Activated CD4-positive, alpha-beta T cell treated with anti-CD3 and anti-CD28 coated beads, Interleukin-2, amount 10 ng/mL, durations not matched to agents 7 days and 5 days (primary cell): ENCODE measurements at regions not wholly inside any gene's neighbourhood (a gene's known extent, or its start where the extent isn't known, plus 50 kb on each side); places are given as distances from the start of the nearest gene placed in this dataset.
"Not testable (repeated sequence)": the region's sequence is repeated elsewhere in the genome, so short reads cannot be mapped to it uniquely, and the experiment has no call there.

Source experiments
- CTCF ChIA-PET: fragments of 350-600 bp; sonication (Branson Sonifier 250); formaldehyde crosslinking; loops from one replicate; lab custom pipeline; 2021; ENCODE audit warnings: antibody characterized with exemption; lab: Charles Lee
- POLR2A ChIA-PET: fragments of 350-600 bp; sonication (Branson Sonifier 250); formaldehyde crosslinking; loops from one replicate; lab custom pipeline; 2021; ENCODE audit warnings: antibody characterized with exemption; lab: Charles Lee
- DNase-seq: peaks from one replicate; pipeline ENCODE4 v3.0.0-alpha.2; 2020
- H3K27ac Mint-ChIP-seq: one replicate; pipeline ENCODE4 v1.8.0; 2021; ENCODE audit warnings: mild to moderate bottlenecking, moderate library complexity, mixed read lengths
- H3K27me3 Mint-ChIP-seq: one replicate; pipeline ENCODE4 v1.8.0; 2021; ENCODE audit warnings: mixed read lengths
- H3K36me3 Mint-ChIP-seq: one replicate; pipeline ENCODE4 v1.8.0; 2021; ENCODE audit warnings: low read depth, mixed read lengths
- H3K4me1 Mint-ChIP-seq: one replicate; pipeline ENCODE4 v1.8.0; 2021; ENCODE audit warnings: mixed read lengths
- H3K4me3 Mint-ChIP-seq: one replicate; pipeline ENCODE4 v1.8.0; 2021; ENCODE audit warnings: mild to moderate bottlenecking, moderate library complexity, mixed read lengths
- H3K9me3 Mint-ChIP-seq: one replicate; pipeline ENCODE4 v1.8.0; 2021; ENCODE audit warnings: mixed read lengths

DNA sequence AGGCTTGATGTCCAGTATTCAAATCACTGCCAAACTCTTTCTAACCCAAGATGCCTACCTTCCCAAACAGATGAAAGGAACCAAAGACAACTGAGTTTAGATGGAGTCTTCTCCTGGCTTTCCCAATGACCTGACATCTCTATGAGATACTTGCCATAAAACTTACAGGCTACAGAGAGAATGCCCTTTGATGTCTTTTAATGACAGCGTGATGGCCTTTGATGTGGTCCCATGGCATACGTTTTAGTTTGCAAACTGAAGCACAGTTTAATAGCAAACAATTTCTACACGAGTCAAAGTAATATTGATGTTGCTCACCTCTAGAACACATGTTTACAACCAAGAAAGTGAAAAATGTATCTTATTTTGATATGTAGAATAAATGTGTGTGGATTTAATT is 73.2 kb downstream of the ZIC4 start:
- DNase-seq: no peak
- ChIA-PET CTCF (interaction anchor here (0.5 kb wide), 1 partner anchor 578 kb away, joined by 3 read pairs; no protein-coding TSS in a partner anchor), POLR2A (no interaction called here)
- no peaks in the 10 kb centered on the region for H3K27me3 Mint-ChIP-seq
- H3K36me3 Mint-ChIP-seq: no peaks in the 10 kb centered on the region
- no peaks in the 10 kb centered on the region for H3K4me1 Mint-ChIP-seq
- H3K9me3 Mint-ChIP-seq: no peaks in the 10 kb centered on the region
- no peak overlapping the region for H3K4me3 Mint-ChIP-seq
- H3K27ac Mint-ChIP-seq: no peak overlapping the region

DNA sequence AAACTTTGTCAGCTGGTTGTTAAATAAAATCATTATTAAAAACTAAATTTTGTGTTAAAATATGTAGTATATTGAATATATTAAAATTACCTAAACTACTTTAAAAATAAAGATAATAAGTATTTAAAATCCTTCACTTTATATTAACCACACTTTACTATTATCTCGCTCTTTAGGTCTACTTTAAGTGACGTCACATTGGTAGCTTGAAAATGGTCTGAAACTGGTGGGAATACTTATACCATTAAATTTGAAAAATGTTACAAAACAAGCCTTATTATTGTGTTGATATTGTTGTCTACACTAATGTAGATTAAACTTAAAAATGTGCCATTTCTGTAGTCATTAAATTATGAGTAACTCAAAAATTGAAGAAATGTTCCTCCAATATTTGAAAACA is 77.6 kb downstream of the ZIC4 start:
- no peak for DNase-seq
- Mint-ChIP-seq H3K4me1 (no peaks in the 10 kb centered on the region), H3K27ac (no peak overlapping the region), H3K27me3 (no peaks in the 10 kb centered on the region), H3K36me3 (no peaks in the 10 kb centered on the region), H3K4me3 (no peak overlapping the region), H3K9me3 (no peaks in the 10 kb centered on the region)
- POLR2A ChIA-PET: no interaction called here
- CTCF ChIA-PET: no interaction called here

DNA sequence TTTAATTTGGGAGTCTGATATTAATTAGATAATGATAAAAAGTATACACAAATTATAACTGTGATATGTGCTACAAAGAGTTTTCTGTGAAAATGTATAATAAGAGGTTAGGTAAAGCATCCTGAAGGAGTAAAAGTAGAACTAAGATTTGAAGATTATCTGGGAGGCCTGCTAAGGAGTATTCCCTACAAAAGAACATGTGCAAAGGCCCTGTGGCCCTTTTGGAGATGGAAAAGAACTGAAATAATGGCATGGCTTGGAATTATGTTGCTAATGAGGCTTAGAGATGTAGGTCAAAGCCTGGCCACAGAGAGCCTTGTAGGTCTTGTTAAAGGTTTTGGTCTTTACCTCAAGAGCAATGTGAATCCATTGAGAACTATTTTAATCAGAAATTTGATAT is 82.0 kb downstream of the ZIC4 start:
- ChIA-PET CTCF (no interaction called here), POLR2A (no interaction called here)
- Mint-ChIP-seq H3K4me1 (no peaks in the 10 kb centered on the region), H3K27ac (no peak overlapping the region), H3K4me3 (no peak overlapping the region), H3K36me3 (no peaks in the 10 kb centered on the region), H3K9me3 (peaks cover 4% of the 10 kb centered on the region), H3K27me3 (no peaks in the 10 kb centered on the region)
- no peak for DNase-seq

DNA sequence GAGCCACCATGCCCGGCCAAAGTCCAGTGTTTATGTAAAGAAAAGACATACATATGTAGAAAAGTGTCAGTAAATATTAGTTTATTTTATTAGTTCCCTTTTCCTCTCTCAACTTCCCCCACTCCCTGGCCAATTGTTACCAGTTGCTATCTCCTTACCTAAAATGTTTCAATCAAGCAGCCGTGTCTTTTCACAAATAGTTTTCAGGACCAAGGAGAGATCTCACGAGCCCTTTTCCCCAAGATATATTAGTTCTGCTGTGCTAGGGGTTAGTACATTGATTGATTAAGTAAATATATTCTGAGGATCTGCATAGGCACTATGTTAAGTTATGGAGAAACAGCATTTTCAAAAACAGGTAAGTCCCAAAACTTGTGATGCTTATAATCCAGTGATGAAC is 87.4 kb downstream of the ZIC4 start:
- Mint-ChIP-seq H3K9me3 (peaks cover 4% of the 10 kb centered on the region), H3K36me3 (no peaks in the 10 kb centered on the region), H3K4me3 (no peak overlapping the region), H3K27me3 (no peaks in the 10 kb centered on the region), H3K27ac (no peak overlapping the region), H3K4me1 (no peaks in the 10 kb centered on the region)
- ChIA-PET POLR2A (no interaction called here), CTCF (no interaction called here)
- no peak for DNase-seq

DNA sequence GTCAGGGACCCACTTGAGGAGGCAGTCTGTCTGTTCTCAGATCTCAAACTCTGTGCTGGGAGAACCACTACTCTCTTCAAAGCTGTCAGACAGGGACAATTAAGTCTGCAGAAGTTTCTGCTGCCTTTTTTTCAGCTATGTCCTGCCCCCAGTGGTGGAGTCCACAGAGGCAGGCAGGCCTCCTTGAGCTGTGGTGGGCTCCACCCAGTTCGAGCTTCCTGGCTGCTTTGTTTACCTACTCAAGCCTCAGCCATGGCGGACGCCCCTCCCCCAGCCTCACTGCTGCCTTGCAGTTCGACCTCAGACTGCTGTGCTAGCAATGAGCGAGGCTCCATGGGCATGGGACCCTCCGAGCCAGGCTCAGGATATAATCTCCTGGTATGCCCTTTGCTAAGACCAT is 89.3 kb downstream of the ZIC4 start:
- H3K4me3 Mint-ChIP-seq, CTCF ChIA-PET, POLR2A ChIA-PET, DNase-seq, H3K4me1 Mint-ChIP-seq, H3K27ac Mint-ChIP-seq, H3K9me3 Mint-ChIP-seq, H3K27me3 Mint-ChIP-seq, H3K36me3 Mint-ChIP-seq: not testable (repeated sequence)

DNA sequence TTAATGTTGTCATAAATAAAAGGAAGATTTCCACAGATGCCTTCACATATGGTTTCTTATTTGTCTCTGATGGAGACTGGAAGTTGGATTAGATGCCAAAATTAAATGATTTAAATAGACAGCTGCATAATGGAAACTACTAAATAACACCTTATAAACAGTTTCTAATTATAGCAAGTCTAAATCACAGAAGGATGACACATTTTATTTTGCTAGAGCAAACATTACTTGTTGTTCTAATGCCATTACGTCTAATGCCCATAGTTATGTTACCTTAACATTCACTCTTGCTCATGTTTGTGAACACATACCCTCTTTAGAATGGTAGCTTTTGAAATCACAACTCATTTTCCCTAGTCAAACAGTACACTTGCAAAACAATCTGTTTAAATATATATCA is 92.8 kb downstream of the ZIC4 start:
- no peaks in the 10 kb centered on the region for H3K27me3 Mint-ChIP-seq
- CTCF ChIA-PET: no interaction called here
- H3K27ac Mint-ChIP-seq: no peak overlapping the region
- H3K9me3 Mint-ChIP-seq: no peaks in the 10 kb centered on the region
- H3K36me3 Mint-ChIP-seq: no peaks in the 10 kb centered on the region
- no peaks in the 10 kb centered on the region for H3K4me1 Mint-ChIP-seq
- POLR2A ChIA-PET: no interaction called here
- no peak overlapping the region for H3K4me3 Mint-ChIP-seq
- no peak for DNase-seq

DNA sequence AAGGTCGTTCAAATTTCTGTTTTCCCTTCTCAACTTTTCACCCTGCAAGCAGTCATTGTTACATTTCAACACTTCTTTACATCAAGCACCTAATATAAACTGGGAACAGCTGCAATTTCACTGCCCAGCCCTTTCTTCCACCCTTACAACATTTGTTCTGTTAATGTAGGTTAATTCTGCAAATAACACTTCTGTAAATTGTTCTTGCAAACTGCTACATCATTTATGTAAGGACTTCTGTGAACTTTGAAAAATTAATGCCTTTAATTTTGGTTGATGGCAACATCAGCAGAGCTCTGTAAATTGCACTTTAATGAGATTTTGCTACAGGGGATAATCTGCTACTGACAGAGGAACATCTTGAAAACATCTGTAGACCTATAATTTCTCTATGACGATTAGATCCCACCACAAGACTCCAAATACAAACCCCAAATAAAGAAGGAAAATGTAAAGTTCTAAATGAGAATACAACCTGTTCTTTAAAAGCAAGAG is 93.5 kb downstream of the ZIC4 start:
- ChIA-PET CTCF (no interaction called here), POLR2A (no interaction called here)
- H3K9me3 Mint-ChIP-seq: no peaks in the 10 kb centered on the region
- no peak overlapping the region for H3K27ac Mint-ChIP-seq
- no peak overlapping the region for H3K4me3 Mint-ChIP-seq
- no peaks in the 10 kb centered on the region for H3K36me3 Mint-ChIP-seq
- H3K27me3 Mint-ChIP-seq: no peaks in the 10 kb centered on the region
- no peak for DNase-seq
- H3K4me1 Mint-ChIP-seq: no peaks in the 10 kb centered on the region

DNA sequence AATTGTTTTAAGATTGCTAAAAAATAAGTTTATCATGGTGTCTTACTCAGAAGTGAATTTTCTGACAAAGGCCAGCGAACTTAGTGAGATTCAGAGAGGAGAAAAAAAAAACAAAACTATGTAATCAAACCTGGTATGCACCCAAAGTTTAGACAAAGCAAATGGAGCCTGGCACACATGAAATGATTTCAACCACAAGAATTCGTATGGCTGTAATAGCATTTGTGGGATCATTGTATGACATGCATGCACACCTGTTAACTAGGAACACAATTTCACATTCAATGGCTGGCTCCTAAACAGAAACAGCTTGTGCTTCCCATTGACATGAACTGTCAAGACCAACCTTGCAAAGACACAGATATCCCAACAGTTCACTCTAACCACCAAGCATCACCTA is 94.6 kb downstream of the ZIC4 start:
- H3K4me1 Mint-ChIP-seq: no peaks in the 10 kb centered on the region
- CTCF ChIA-PET: no interaction called here
- H3K36me3 Mint-ChIP-seq: no peaks in the 10 kb centered on the region
- H3K4me3 Mint-ChIP-seq: no peak overlapping the region
- POLR2A ChIA-PET: no interaction called here
- no peaks in the 10 kb centered on the region for H3K9me3 Mint-ChIP-seq
- H3K27me3 Mint-ChIP-seq: no peaks in the 10 kb centered on the region
- no peak for DNase-seq
- no peak overlapping the region for H3K27ac Mint-ChIP-seq

DNA sequence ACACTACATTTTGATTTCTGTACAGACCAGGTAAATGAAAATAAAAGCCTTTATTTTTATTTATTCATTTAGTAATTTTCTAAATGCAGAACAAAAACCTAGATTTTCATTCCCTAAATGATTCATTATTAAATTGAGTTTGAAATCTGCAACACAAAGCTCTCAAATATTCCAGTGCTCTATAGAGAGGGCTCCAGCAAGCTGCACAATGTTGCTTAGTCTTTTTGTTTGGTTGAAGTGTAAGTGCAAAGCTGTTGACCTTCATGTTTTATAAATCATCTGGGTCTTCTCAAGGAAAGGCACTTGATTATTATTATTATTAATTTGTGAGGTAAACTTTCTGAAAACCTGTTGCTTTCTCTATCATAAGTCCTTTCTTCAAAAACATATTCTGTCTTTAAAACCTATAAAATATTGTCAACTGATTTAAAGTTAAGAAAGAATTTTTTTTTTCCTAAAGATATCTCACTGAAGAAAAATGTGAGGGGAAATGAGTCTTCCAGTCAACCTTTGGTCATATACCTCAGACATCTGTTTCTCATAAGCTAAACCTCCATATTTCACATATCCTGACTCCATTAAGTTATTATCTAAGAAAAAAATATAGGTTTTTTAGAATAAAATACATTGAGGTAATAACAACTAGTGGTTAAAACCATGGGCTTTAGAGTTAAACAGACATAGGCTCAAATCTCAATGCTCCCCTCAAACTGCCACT is 100.7 kb downstream of the ZIC4 start:
- no peak overlapping the region for H3K4me3 Mint-ChIP-seq
- H3K4me1 Mint-ChIP-seq: no peaks in the 10 kb centered on the region
- no peaks in the 10 kb centered on the region for H3K36me3 Mint-ChIP-seq
- CTCF ChIA-PET: no interaction called here
- no peaks in the 10 kb centered on the region for H3K27me3 Mint-ChIP-seq
- H3K27ac Mint-ChIP-seq: no peak overlapping the region
- POLR2A ChIA-PET: no interaction called here
- peaks cover 2% of the 10 kb centered on the region for H3K9me3 Mint-ChIP-seq
- DNase-seq: no peak

DNA sequence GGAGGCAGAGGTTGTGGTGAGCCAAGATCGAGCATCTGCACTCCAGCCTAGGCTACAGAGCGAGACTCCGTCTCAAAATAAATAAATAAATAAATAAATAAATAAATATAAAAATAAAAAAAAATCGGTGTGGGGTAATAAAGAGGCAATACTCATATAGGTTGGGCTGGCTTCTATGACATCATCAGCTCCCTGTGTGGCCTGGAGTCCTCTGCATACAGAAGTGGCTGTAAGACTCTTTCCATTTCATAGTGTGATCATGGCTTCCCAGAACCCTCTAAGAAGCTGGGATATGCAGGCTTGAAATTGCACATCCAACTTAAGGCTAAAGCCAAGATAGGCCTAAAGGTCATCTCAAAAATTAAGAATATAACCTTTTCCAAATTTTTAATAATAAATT is 101.6 kb downstream of the ZIC4 start:
- CTCF ChIA-PET: no interaction called here
- H3K27ac Mint-ChIP-seq: no peak overlapping the region
- peaks cover 2% of the 10 kb centered on the region for H3K9me3 Mint-ChIP-seq
- no peaks in the 10 kb centered on the region for H3K4me1 Mint-ChIP-seq
- DNase-seq: no peak
- H3K4me3 Mint-ChIP-seq: no peak overlapping the region
- POLR2A ChIA-PET: no interaction called here
- no peaks in the 10 kb centered on the region for H3K27me3 Mint-ChIP-seq
- H3K36me3 Mint-ChIP-seq: no peaks in the 10 kb centered on the region

DNA sequence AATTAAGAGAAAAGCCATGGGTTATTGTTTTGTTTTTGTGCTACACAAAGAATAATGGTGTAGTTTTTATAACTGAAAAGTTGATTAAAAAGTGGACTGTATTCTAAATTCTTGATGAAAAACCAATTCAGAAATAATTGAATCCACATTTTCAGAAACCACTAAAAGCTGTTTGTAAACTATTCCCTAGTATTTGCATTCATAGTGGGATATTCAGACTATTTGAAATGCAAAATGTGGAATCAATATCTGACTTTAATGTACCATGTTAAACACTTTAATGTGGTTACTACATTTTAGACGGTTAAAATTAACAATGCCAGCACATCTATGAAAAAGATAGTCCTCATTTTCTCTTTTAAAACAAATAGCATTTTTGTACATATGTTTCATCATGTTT is 104.6 kb downstream of the ZIC4 start:
- Mint-ChIP-seq H3K4me1 (no peaks in the 10 kb centered on the region), H3K9me3 (peaks cover 2% of the 10 kb centered on the region), H3K27me3 (no peaks in the 10 kb centered on the region), H3K4me3 (no peak overlapping the region), H3K36me3 (no peaks in the 10 kb centered on the region), H3K27ac (no peak overlapping the region)
- ChIA-PET CTCF (no interaction called here), POLR2A (no interaction called here)
- DNase-seq: no peak

DNA sequence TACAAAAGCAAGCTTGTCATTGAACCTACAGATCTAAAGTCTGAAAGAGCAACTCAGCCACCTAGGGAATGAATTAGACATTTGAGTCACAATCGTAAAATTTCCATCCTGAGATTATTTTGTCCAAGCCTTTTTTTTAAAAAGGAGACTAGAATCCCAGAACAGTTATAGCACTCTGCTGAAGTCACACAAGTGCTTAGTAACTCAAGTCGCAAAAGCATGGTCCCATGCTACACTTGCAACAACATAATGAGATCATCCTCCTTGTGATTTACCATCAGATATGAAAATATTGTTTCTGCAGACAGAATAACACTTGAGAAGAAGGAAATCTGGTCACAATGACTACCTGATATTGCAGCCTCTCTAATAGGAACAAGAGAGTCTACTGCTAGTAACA is 106.7 kb downstream of the ZIC4 start:
- no peak for DNase-seq
- Mint-ChIP-seq H3K36me3 (no peaks in the 10 kb centered on the region), H3K27ac (no peak overlapping the region), H3K4me3 (no peak overlapping the region), H3K9me3 (peaks cover 2% of the 10 kb centered on the region), H3K4me1 (no peaks in the 10 kb centered on the region), H3K27me3 (no peaks in the 10 kb centered on the region)
- ChIA-PET CTCF (no interaction called here), POLR2A (no interaction called here)

DNA sequence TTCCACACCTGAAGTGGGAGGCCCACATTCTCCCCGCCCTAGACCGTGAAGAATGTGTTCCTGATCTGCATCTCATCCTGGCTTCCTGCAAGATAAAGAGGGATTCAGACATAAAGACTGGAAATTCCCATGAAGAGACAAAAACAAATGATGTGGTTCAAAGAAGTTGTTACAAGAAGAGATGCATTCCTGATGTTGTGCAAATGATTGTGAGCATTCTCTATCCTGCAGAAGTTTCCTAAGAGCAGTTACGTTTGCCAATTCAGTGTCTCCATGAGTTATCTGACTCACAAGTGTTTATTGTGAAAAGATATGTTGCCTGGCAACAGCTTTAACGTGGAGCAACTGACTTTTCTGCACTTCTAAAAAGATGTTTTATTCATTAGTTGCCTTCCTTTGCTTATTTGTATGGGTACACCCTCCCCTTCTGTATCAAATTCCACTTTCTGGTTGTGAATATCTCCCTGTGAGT is 107.8 kb downstream of the ZIC4 start:
- CTCF ChIA-PET: no interaction called here

DNA sequence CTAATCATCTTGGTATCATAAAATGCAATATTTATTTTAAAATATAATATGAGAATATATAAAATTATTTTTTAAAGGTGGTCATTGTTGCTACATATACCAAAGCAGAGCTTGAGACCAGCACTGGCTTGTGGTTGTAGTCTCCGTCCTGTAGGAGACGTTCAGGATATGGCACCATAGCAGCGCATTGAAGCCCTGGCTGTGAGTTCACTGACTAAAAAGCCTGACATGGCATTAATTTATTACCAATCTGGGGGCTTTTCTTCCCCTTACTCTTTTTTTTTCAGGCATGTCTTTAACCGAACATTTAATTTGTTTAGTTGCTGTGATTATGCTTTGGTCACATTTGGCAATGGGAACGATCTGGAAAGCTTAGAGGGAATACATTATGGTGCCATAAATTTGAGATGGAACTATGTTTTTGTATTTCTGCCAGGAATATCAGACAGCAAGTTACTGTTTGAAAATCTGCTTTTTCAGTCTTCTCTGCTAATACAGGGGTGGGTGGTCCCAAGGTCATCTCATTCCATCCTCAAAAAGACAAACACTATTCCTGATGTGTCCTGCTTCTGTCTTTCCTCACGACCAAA is 108.5 kb downstream of the ZIC4 start:
- Mint-ChIP-seq H3K4me1 (no peaks in the 10 kb centered on the region), H3K27me3 (no peaks in the 10 kb centered on the region), H3K36me3 (no peaks in the 10 kb centered on the region), H3K27ac (no peak overlapping the region), H3K4me3 (no peak overlapping the region), H3K9me3 (no peaks in the 10 kb centered on the region)
- no peak for DNase-seq
- CTCF ChIA-PET: no interaction called here
- POLR2A ChIA-PET: no interaction called here

More for the DNA sequence above, 107.8 kb downstream of the ZIC4 start:
- no peak overlapping the region for H3K27ac Mint-ChIP-seq
- H3K36me3 Mint-ChIP-seq: no peaks in the 10 kb centered on the region
- no peaks in the 10 kb centered on the region for H3K9me3 Mint-ChIP-seq
- H3K4me1 Mint-ChIP-seq: no peaks in the 10 kb centered on the region
- POLR2A ChIA-PET: no interaction called here
- H3K4me3 Mint-ChIP-seq: no peak overlapping the region
- H3K27me3 Mint-ChIP-seq: no peaks in the 10 kb centered on the region
- no peak for DNase-seq
